ENCODE measurements at regions not wholly inside any gene's neighbourhood (a gene's known extent, or its start where the extent isn't known, plus 50 kb on each side); places are given as distances from the start of the nearest gene placed in this dataset.
A peak's percentile ranks its signal among the peaks of the same experiment; 100 is the strongest.

DNA sequence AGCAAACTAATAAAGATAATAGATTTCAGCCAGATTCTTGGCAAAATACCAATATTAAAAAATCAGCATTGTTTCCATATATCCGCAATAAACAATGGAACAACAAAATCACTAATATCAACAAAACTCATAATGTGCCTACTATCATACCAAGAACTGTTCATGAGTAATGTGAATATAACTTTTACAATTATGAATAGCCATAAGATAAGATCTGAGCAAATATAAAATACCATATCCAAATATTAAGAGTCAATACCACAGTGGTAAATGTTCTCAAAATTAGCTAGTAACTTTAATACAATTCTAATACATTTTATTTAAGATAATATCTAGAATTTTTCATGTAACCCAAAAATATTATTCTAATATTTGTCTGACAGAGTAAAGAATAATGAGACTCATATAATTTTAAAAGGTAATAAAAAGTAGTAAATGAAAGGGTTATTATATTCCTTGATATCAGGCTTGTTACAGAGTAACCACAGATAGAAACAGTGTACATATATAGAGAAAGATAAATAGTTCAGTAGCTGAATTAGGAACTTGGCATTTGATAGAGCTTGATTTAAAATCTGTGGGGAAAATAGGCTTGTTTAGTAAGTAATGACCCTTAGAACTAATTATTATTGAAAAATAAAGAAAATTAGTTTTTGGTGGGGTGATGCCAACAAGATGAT, 2126.6 kb downstream of the MRPL39 start:
- DNase-seq (ENCODE audit: extremely low read depth in 1 of 11, low read depth in 9 of 11, low spot score in 4 of 11): no peak

DNA sequence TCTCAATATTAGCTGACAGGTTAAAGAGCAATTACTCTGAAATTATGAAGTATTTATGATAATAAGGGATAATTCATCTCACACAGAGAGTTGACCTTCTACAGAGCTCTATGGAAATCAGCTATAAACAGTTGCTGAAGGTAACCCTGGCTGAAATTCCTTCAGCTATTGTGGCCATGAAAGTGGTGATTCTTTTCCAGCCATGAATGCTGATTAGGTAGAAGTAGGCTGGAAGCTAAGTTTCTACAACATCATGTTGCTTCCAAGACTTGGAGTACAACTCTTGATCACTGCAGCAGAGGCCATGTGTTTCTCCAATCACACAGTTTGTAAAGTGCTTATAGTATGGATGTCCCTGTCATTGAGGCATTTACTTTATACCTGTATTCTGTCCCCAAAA, 2128.9 kb downstream of the MRPL39 start:
- DNase-seq (ENCODE audit: extremely low read depth in 1 of 11, low read depth in 9 of 11, low spot score in 4 of 11): no peak

DNA sequence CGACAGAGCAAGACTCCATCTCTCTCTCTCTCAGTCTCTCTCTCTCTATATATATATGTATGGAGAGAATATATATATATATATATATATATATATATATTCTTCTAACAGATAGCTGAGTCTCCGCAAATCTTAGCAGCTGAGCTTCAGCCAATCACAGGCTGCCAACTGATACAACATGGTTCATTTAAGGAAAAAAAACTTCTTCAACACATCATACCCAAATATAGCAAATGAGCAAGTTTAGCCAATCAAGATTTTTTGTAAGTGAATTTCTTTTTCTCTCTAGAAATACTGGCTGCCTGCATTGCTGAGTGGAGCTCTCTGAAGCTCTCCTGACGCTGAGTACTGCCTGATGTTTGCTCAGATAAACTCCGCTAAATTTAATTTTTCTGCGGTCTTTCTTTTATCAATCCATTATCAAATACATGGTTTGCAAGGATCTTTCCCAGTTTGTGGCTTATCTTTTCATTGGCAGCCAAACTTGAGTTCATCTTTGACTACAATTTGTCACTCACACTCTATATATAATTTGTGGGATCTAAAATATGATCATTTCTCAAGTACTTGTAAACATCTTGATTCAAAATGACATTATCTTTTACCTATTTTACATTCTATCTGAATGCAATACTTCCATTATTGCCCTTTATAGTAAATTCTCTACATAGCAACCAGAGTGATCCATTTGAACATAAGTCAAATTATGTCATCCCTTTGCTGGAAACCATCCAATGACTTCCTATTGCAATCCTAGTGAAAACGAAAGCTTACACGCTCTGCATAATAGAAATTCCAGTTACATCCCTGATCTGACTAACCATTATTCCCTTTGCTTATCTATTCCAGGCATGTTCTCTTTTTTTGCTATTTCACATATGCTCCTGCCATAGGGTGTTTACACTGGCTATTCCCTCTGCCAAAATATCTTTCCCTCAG, 2131.7 kb downstream of the MRPL39 start:
- DNase-seq (ENCODE audit: extremely low read depth in 1 of 11, low read depth in 9 of 11, low spot score in 4 of 11): no peak

DNA sequence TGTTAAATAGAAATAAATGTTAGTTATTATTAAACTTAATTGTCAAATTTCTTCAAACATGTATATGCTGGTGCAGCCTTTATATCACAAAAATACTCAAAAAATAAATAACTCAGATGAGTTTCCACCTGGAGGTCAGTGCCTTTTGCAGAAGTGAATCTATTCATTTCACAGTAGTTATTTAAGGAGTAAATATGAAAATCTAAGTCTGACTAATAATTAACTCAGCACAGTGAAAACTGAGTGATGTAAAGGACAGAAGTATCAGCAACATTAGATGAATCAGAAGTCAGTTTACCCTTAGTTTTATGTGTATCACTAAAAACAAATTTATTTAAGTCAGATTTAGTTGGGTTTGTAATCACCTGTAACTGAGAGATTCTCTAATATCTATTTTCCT, 2135.4 kb downstream of the MRPL39 start:
- DNase-seq (ENCODE audit: extremely low read depth in 1 of 11, low read depth in 9 of 11, low spot score in 4 of 11): no peak

DNA sequence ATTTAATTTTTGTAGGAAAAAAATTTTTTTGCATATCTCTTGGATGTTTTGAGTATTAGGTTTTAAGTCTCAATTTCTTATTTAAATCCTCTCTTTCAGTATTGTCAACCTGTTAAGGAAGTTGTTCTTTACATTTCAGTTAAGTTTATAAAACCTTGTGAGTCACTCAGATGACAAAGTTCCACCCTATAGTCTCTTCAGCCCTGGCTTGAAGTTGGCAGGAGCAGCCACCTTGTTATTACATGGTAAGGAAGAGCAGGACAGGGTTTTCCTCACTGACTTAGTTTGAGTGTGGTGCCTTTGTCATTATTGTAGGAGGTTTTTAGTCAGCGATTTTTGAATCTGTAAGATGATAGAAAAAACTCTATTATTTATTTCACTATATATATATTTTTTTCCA, 2143.9 kb downstream of the MRPL39 start:
- DNase-seq (ENCODE audit: extremely low read depth in 1 of 11, low read depth in 9 of 11, low spot score in 4 of 11): no peak

DNA sequence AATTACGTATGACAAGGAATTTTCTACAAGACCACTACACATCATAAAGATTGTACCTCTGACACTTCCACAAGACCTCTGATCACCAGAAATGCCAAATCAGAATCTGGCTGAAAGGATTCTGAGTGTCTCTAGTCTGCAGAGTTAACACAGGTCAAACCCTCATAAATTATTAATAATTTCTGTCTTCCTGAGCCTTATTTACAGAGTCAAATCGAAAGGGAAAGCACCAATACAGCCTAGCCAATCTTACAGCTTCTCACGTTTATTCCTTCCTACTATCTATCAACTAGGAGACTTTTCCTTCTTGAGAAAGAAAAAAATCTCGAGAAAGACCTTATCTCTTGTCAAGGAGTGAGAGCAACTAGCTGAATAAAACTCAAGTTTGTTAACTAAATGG, 2151.6 kb downstream of the MRPL39 start:
- DNase-seq (ENCODE audit: extremely low read depth in 1 of 11, low read depth in 9 of 11, low spot score in 4 of 11): no peak

DNA sequence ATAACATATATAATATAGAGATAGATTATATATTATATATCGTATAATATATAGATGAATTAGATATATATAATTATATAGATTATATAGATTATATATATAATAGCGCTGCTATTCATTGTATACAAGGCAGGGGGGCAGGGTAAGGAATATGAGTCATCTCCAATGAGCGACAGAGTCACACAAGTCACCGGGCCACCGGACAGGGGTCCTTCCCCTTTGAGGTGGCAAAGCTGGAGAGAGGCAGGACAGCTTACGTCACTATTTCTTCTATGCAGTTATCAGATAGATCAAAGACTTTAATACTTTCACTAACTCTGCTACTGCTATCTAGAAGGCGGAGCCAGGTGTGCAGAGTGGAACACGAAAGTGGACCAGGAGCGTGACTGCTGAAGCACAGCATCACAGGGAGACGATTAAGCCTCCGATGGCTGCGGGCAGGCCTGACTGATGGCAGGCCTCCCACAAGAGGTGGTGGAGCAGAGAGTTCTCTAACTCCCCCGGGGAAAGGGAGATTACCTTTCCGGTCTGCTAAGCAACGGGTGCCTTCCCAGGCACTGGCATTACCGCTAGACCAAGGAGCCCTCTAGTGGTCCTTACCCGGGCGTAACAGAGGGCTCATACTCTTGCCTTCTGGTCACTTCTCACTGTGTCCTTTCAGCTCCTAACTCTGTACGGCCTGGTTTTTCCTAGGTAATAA, 2154.7 kb downstream of the MRPL39 start:
- DNase-seq (ENCODE audit: extremely low read depth in 1 of 11, low read depth in 9 of 11, low spot score in 4 of 11): peak in 10 of 11 donors; percentile 2 to 45 (median 16)

DNA sequence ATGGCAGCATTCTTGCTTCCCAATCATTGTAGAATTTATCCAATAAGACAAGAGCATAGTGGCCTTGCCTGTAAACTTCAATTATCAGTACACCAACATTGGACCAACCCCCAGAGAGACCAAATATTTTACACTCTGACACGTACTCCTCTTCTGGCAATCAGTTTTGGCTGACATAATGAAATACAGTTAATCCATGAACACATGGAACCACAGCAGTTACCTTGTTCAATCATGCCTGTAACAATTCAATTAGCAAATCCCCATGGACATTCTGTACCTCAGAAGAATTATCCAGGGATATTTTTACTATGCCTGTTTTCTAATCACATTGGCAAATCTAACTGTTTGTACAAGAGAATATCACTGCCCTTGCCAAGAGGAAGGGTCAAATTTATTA, 2162.0 kb downstream of the MRPL39 start:
- DNase-seq (ENCODE audit: extremely low read depth in 1 of 11, low read depth in 9 of 11, low spot score in 4 of 11): no peak

DNA sequence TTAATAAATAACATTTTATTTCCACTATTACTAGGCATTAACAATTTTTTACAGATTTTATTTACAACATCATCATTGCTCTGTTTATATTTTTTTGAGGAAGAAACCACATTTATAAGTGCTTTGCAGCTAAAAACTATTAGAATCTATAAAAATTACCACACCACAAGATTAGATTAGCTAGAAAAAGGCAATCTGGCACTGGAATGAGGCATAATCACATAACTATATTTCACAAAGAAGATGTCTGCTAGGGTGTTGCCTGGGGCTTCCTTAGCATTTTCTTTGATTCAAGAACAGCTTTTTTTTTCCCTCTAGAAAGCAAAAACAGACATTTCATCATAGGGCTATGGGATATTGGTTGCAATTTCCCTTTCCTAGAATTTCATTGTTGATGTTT, 2169.2 kb downstream of the MRPL39 start:
- DNase-seq (ENCODE audit: extremely low read depth in 1 of 11, low read depth in 9 of 11, low spot score in 4 of 11): no peak

DNA sequence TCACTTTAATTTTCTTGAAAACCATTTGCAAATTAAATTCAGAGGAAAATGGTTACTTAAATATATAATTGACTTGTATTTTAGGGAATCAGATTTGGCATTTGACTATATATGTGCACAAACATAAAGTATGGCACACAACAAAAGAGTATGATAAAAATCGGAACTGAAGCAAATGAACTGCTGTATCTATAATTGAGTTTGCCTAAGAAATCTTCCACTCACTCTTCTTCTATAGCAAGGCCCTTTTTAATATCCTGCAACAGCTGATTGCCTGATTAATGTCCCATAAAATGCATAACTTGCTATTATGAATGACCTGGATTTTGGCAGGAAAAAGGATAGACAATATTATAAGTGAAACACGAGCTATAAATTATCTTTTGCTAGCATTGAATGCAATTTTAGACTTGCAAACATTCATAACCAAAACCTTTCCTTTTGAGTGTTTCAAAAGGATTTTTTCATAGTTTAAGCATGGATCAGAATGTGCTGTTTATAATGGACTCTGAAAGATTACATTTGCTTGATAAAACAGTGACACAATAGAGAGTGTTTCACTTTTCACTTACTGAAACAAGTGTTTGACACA, 2204.3 kb downstream of the MRPL39 start:
- no peak for DNase-seq (ENCODE audit: extremely low read depth in 1 of 11, low read depth in 9 of 11, low spot score in 4 of 11)

DNA sequence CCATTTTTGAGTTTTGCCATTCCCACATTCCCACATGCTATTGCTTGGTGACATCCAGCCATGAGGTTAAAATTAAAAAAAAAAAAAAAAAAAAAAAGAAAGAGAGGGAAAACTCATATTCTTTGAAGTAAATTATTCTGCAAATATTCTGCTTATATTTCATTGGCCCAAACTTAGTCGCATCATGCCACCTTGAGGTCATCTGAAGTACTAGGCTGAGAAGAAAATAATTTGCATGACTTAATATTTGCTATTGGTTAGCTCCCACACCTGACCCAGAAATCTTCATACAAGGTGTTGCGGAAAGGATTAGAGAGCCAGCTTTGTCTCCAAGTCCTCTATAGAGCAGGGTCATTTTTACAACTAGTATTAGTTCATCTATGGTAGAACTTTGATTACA, 2206.0 kb downstream of the MRPL39 start:
- no peak for DNase-seq (ENCODE audit: extremely low read depth in 1 of 11, low read depth in 9 of 11, low spot score in 4 of 11)

DNA sequence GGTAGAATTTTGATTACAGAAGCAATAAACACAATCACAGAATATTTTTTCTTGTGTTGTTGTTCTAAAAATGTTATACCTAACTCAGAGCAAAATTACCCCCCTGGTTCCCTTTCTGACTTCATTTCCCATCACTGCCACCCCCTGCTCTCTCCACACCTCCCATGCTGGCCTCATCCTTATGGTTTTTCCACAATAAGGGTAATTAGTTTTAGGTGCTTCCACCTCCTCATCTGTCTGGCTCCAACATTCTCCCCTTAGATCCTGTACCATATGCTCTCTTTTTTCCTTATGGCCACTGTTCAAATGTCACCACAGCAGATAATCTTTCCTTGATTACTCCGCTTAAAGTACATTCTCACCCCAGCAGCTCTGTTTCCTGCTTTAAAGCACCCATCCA, 2208.6 kb downstream of the MRPL39 start:
- no peak for DNase-seq (ENCODE audit: extremely low read depth in 1 of 11, low read depth in 9 of 11, low spot score in 4 of 11)

DNA sequence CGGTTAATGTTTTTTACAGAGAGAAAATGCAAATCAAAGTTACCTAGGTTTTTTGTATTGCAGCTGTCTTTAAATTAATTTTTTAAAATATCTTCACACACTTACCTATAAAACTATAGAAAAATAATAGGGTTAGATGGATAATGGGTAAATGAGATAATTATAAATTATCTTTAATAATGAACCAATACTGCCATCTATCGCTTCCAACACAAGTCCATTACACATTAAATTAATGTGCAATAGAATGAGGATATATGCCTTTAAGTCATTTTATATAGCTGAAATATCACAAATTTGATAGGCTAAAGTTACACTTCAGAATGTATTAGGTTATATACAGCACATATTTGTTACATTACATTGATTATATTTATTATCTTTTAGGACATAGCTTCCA, 2212.8 kb downstream of the MRPL39 start:
- DNase-seq (ENCODE audit: extremely low read depth in 1 of 11, low read depth in 9 of 11, low spot score in 4 of 11): no peak

DNA sequence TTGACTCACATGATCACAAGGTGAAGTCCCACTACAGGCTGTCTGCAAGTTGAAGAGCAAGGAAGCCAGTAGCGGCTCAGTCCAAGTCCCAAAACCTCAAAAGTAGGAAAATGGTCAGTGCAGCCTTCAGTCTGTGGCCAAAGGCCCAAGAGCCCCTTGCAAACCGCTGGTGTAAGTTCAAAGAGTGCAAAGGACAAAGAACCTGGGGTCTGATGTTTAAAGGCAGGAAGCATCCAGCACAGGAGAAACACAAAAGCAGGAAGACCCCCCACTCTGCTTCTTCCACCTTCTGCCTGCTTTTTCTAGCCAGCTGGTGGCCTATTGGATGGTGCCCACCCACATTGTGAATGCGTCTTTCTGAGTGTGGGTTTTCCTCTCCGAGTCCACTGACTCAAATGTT, 2222.6 kb downstream of the MRPL39 start:
- no peak for DNase-seq (ENCODE audit: extremely low read depth in 1 of 11, low read depth in 9 of 11, low spot score in 4 of 11)

DNA sequence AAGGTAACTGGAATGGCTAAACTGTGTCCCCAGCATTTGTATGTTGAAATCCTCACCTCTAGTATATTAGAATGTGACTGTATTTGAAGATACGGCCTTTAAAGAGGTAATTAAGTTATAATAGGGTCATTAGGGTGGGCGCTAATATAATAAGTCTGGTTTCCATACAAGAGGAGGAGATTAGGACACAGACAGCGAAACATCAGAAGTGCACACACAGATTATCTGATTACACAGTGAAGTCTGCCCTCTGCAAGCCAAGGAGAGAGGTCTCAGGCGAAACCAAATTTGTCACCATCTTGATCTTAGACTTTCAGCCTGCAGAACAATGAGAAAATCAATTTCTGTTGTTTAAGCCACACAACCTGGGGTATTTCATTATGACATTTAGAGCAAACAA, 2233.1 kb downstream of the MRPL39 start:
- DNase-seq (ENCODE audit: extremely low read depth in 1 of 11, low read depth in 9 of 11, low spot score in 4 of 11): no peak

DNA sequence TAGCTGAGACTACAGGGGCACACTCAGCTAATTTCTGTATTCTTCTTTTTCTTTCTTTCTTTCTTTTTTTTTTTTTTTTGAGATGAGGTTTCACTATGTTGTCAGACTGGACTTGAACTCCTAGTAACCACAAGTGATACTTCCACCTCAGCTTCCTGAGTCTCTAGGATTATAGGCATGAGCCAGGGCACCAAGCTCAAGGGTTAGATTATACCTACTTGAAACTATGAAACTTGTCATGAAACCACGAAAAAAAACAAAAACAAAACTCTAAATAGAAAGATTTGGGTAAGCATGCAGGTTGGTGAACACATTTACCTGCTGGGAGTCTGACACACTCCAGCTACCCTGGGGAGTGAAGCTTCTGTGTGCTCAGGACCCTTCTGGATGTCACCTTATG, 2250.4 kb downstream of the MRPL39 start:
- DNase-seq (ENCODE audit: extremely low read depth in 1 of 11, low read depth in 9 of 11, low spot score in 4 of 11): no peak

DNA sequence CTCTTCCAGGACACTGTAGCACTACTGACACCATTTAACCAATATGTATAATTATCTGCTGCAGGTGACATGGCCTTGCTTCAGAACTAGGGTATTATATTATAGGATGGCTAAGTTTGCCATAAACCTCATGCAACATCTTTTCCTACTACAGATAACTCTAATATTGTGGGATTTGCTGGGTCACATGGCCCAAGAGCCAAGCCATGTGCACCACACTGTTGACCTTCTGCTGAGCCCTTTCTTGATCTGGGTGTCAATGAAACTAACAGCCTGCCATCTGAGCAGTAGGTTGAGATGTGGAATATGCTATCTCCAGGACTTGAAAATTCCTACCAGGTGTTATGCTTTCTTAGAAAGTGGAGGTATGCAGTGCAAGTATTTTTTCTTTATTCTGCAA, 2291.1 kb downstream of the MRPL39 start:
- DNase-seq (ENCODE audit: extremely low read depth in 1 of 11, low read depth in 9 of 11, low spot score in 4 of 11): no peak

DNA sequence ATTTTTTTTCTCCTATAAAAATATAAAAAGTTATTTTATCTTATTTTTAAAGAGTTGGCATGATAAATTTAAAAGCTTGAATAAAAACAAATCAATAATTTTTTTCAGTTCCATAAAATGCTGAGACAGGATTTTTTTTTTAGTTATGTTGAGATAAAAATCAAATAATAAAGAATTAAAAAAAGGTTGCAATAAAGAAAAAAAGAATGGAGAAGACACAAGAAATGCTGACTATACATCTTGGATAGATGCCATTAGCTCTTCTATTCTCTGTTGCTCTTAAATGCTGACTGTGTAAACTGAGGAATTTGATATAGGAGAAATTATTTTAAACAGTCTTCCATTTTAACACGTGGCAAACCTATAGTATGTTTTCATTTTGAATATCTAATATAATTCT, 2298.5 kb downstream of the MRPL39 start:
- no peak for DNase-seq (ENCODE audit: extremely low read depth in 1 of 11, low read depth in 9 of 11, low spot score in 4 of 11)

DNA sequence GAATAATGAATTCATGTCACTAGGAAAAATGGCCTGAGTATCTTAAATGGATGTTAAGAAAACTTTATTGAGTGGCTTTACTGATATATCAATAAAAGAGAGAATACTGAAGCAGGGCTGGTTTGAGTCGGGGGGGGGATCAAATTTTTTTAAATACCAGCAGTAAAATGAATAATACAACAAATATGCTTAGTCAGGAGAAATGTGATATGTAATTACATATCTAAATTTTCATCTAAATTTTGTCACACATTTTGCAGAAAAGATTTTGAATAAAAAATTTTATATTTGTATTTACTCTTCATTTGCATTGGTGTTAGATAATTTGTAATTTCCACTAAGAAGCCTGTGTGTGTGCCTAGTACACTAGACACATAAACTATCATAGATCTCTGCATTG, 2300.2 kb downstream of the MRPL39 start:
- DNase-seq (ENCODE audit: extremely low read depth in 1 of 11, low read depth in 9 of 11, low spot score in 4 of 11): no peak

DNA sequence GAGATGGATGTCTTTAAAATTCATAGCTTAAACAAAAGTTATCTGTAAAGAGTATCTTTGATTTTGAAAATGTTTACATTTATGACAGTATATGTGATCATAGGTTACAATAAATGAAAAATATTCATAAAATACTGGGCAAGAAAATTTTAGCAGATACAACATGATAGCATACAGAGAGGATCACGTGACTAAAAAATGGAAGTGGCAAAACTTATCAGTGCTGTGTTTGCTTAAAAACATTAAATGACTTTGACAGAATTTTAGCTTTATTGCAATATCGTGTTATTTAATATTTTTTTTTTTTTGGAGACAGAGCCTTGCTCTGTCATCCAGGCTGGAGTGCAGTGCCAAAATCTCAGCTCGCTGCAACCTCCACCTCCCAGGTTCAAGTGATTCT, 2294.1 kb downstream of the NCAM2 start:
- DNase-seq (ENCODE audit: extremely low read depth in 1 of 11, low read depth in 9 of 11, low spot score in 4 of 11): no peak

Measured in renal cortex interstitium (tissue), 11 donors.